Skeletal muscle tissue (tissue), 3 donors: ENCODE measurements at regions not wholly inside any gene's neighbourhood (a gene's known extent, or its start where the extent isn't known, plus 50 kb on each side); places are given as distances from the start of the nearest gene placed in this dataset.

Experiments used
- H3K27ac ChIP-seq: one replicate; pipeline ENCODE4 v1.7.0; 2013; ENCODE audit warnings: mild to moderate bottlenecking, low read depth, low read length, inconsistent platforms
- H3K27me3 ChIP-seq, 3 donors: one replicate each; pipeline ENCODE4 v1.7.0; 2013; ENCODE audit warnings: low read length in 3 of 3; ENCODE audit not compliant: control insufficient read depth in 3 of 3, insufficient read depth in 3 of 3
- H3K36me3 ChIP-seq, 3 donors: one replicate each; pipeline ENCODE4 v1.7.0; 2013; ENCODE audit warnings: low read length in 3 of 3; ENCODE audit not compliant: control insufficient read depth in 3 of 3, insufficient read depth in 3 of 3
- H3K4me1 ChIP-seq, 3 donors: one replicate each; pipeline ENCODE4 v1.7.0; 2013; ENCODE audit warnings: low read length in 3 of 3, mild to moderate bottlenecking in 3 of 3; ENCODE audit not compliant: control insufficient read depth in 3 of 3, insufficient read depth in 3 of 3
- H3K4me3 ChIP-seq, 3 donors: one replicate each; pipeline ENCODE4 v1.7.0; 2013; ENCODE audit warnings: low read length in 3 of 3
- H3K9ac ChIP-seq, 3 donors: one replicate each; pipeline ENCODE4 v1.7.0; 2013; ENCODE audit warnings: low read length in 3 of 3, mild to moderate bottlenecking in 3 of 3, moderate library complexity in 2 of 3, low read depth in 1 of 3
- H3K9me3 ChIP-seq, 3 donors: one replicate each; pipeline ENCODE4 v1.7.0; 2013; ENCODE audit warnings: low read length in 3 of 3; ENCODE audit not compliant: control insufficient read depth in 3 of 3
- donor health status: Osteomylitis.

- Histone ChIP-seq H3K4me1 (no peaks in the 10 kb centered on the region), H3K4me3 (no peak overlapping the region), H3K27me3 (peaks cover 0 to 3% (median 0%) of the 10 kb centered on the region in 3 donors), H3K27ac (no peak overlapping the region), H3K36me3 (no peaks in the 10 kb centered on the region), H3K9ac (no peak overlapping the region), H3K9me3 (no peaks in the 10 kb centered on the region)
Observed at GRCh38 chr17:56648321-56648720, 54.8 kb downstream of the NOG start.

GRCh38 chr17:56648806-56649205 lies 55.3 kb downstream of the NOG start:
- Histone ChIP-seq H3K9me3 (no peaks in the 10 kb centered on the region), H3K4me3 (no peak overlapping the region), H3K4me1 (no peaks in the 10 kb centered on the region), H3K27me3 (peaks cover 0 to 3% (median 0%) of the 10 kb centered on the region in 3 donors), H3K36me3 (no peaks in the 10 kb centered on the region), H3K27ac (no peak overlapping the region), H3K9ac (no peak overlapping the region)

GRCh38 chr17:56652628-56653027 lies 59.1 kb downstream of the NOG start:
- Histone ChIP-seq H3K27me3 (no peaks in the 10 kb centered on the region), H3K9me3 (peaks cover 0 to 3% (median 2%) of the 10 kb centered on the region in 3 donors), H3K4me1 (no peaks in the 10 kb centered on the region), H3K9ac (no peak overlapping the region), H3K27ac (no peak overlapping the region), H3K4me3 (no peak overlapping the region), H3K36me3 (no peaks in the 10 kb centered on the region)

- Histone ChIP-seq H3K27me3 (no peaks in the 10 kb centered on the region), H3K36me3 (no peaks in the 10 kb centered on the region), H3K4me3 (no peak overlapping the region), H3K9me3 (peaks cover 0 to 3% (median 2%) of the 10 kb centered on the region in 3 donors), H3K4me1 (no peaks in the 10 kb centered on the region), H3K27ac (no peak overlapping the region), H3K9ac (no peak overlapping the region)
Observed at GRCh38 chr17:56653877-56654276, 60.4 kb downstream of the NOG start.

- no peak overlapping the region for H3K27ac ChIP-seq
- H3K9ac ChIP-seq: no peak overlapping the region
- H3K27me3 ChIP-seq: peaks cover 0 to 3% (median 3%) of the 10 kb centered on the region in 3 donors
- no peak overlapping the region for H3K4me3 ChIP-seq
- H3K4me1 ChIP-seq: no peaks in the 10 kb centered on the region
- H3K9me3 ChIP-seq: peaks cover 0 to 3% (median 2%) of the 10 kb centered on the region in 3 donors
- no peaks in the 10 kb centered on the region for H3K36me3 ChIP-seq
Observed at GRCh38 chr17:56656701-56657327, 63.3 kb downstream of the NOG start.

GRCh38 chr17:56658648-56659047 lies 65.1 kb downstream of the NOG start:
- Histone ChIP-seq H3K4me1 (no peaks in the 10 kb centered on the region), H3K9me3 (peaks cover 0 to 3% (median 2%) of the 10 kb centered on the region in 3 donors), H3K36me3 (no peaks in the 10 kb centered on the region), H3K27ac (no peak overlapping the region), H3K9ac (no peak overlapping the region), H3K4me3 (no peak overlapping the region), H3K27me3 (peaks cover 0 to 5% (median 3%) of the 10 kb centered on the region in 3 donors)

- Histone ChIP-seq H3K27me3 (peaks cover 0 to 10% (median 3%) of the 10 kb centered on the region in 3 donors), H3K9me3 (peaks cover 0 to 3% (median 2%) of the 10 kb centered on the region in 3 donors), H3K36me3 (no peaks in the 10 kb centered on the region), H3K27ac (no peak overlapping the region), H3K4me1 (no peaks in the 10 kb centered on the region), H3K9ac (no peak overlapping the region), H3K4me3 (no peak overlapping the region)
Observed at GRCh38 chr17:56659622-56660021, 66.1 kb downstream of the NOG start.

- Histone ChIP-seq H3K36me3 (no peaks in the 10 kb centered on the region), H3K9ac (no peak overlapping the region), H3K4me3 (no peak overlapping the region), H3K27me3 (peaks cover 0 to 10% (median 3%) of the 10 kb centered on the region in 3 donors), H3K4me1 (peaks cover 5 to 10% (median 7%) of the 10 kb centered on the region in 3 donors), H3K27ac (no peak overlapping the region), H3K9me3 (no peaks in the 10 kb centered on the region)
Observed at GRCh38 chr17:56661906-56662305, 68.4 kb downstream of the NOG start.

- Histone ChIP-seq H3K27me3 (peaks cover 0 to 10% (median 0%) of the 10 kb centered on the region in 3 donors), H3K9me3 (no peaks in the 10 kb centered on the region), H3K9ac (no peak overlapping the region), H3K4me3 (peak overlapping the region in 1 of 3 donors; percentile 19), H3K36me3 (no peaks in the 10 kb centered on the region), H3K27ac (no peak overlapping the region), H3K4me1 (peaks cover 5 to 10% (median 7%) of the 10 kb centered on the region in 3 donors)
Observed at GRCh38 chr17:56665864-56666263, 72.4 kb downstream of the NOG start.

GRCh38 chr17:56667925-56668458 lies 74.5 kb downstream of the NOG start:
- Histone ChIP-seq H3K27me3 (peaks cover 0 to 10% (median 7%) of the 10 kb centered on the region in 3 donors), H3K4me3 (no peak overlapping the region), H3K36me3 (no peaks in the 10 kb centered on the region), H3K27ac (no peak overlapping the region), H3K4me1 (peaks cover 5 to 10% (median 7%) of the 10 kb centered on the region in 3 donors), H3K9ac (no peak overlapping the region), H3K9me3 (no peaks in the 10 kb centered on the region)
